Neuronal stem cell (in vitro differentiated cells): ENCODE measurements at regions not wholly inside any gene's neighbourhood (a gene's known extent, or its start where the extent isn't known, plus 50 kb on each side); places are given as distances from the start of the nearest gene placed in this dataset.

Experiments used
- DNase-seq: peaks from one replicate; pipeline ENCODE4 v3.0.0-alpha.2; 2013; ENCODE audit warnings: low spot score
- H2AFZ ChIP-seq: one replicate; pipeline ENCODE4 v1.6.1; 2013; ENCODE audit warnings: mild to moderate bottlenecking, low read length, inconsistent platforms
- H2AK5ac ChIP-seq: 2 replicates; pipeline ENCODE4 v1.6.1; 2013; ENCODE audit warnings: low read depth, mild to moderate bottlenecking, inconsistent platforms, low read length, moderate library complexity, mixed read lengths
- H2BK120ac ChIP-seq: 2 replicates; pipeline ENCODE4 v1.6.1; 2013; ENCODE audit warnings: low read depth, mild to moderate bottlenecking, inconsistent platforms, low read length, moderate library complexity, mixed read lengths
- H2BK12ac ChIP-seq: one replicate; pipeline ENCODE4 v1.6.1; 2013; ENCODE audit warnings: low read length, inconsistent platforms
- H2BK15ac ChIP-seq: 2 replicates; pipeline ENCODE4 v1.6.1; 2013; ENCODE audit warnings: mild to moderate bottlenecking, low read length, inconsistent platforms, mixed read lengths
- H2BK5ac ChIP-seq: one replicate; pipeline ENCODE4 v1.6.1; 2013; ENCODE audit warnings: inconsistent platforms, mild to moderate bottlenecking, low read length, moderate library complexity
- H3K14ac ChIP-seq: one replicate; pipeline ENCODE4 v1.6.1; 2013; ENCODE audit warnings: low read length, inconsistent platforms
- H3K18ac ChIP-seq: 2 replicates; pipeline ENCODE4 v1.6.1; 2013; ENCODE audit warnings: low read length, inconsistent platforms
- H3K23ac ChIP-seq: 2 replicates; pipeline ENCODE4 v1.6.1; 2013; ENCODE audit warnings: low read depth, mild to moderate bottlenecking, mixed read lengths, low read length, inconsistent platforms; ENCODE audit not compliant: poor library complexity
- H3K27ac ChIP-seq: replicated peaks from 3 replicates; pipeline ENCODE4 v1.5.1; 2013; ENCODE audit warnings: low read length, inconsistent platforms
- H3K27me3 ChIP-seq, 3 experiments: 2 replicates each; pipeline ENCODE4 v1.6.1; 2013; ENCODE audit warnings: low read length in 3 of 3, mild to moderate bottlenecking in 2 of 3, inconsistent platforms in 1 of 3, low read depth in 1 of 3, mixed read lengths in 1 of 3, moderate library complexity in 1 of 3; ENCODE audit not compliant: control insufficient read depth in 3 of 3, insufficient read depth in 3 of 3
- H3K36me3 ChIP-seq, 2 donors: replicated peaks in 1 of 2; 2 replicates each; pipeline ENCODE4 v1.6.1; 2013; ENCODE audit warnings: low read length in 2 of 2; ENCODE audit not compliant: control insufficient read depth in 2 of 2, insufficient read depth in 2 of 2
- H3K4ac ChIP-seq: 2 replicates; pipeline ENCODE4 v1.6.1; 2013; ENCODE audit warnings: inconsistent platforms, mild to moderate bottlenecking, low read length, moderate library complexity
- H3K4me1 ChIP-seq, 2 donors: 1 replicate in 1 of 2; 2 replicates in 1 of 2; pipeline ENCODE4 v1.6.1; 2013; ENCODE audit warnings: low read length in 2 of 2, low read depth in 1 of 2; ENCODE audit not compliant: control insufficient read depth in 2 of 2, insufficient read depth in 1 of 2
- H3K4me2 ChIP-seq: one replicate; pipeline ENCODE4 v1.6.1; 2013; ENCODE audit warnings: mild to moderate bottlenecking, low read length, inconsistent platforms; ENCODE audit not compliant: insufficient read depth, poor library complexity, severe bottlenecking
- H3K4me3 ChIP-seq, 2 donors: 2 replicates each; pipeline ENCODE4 v1.5.1; 2013; ENCODE audit warnings: low read length in 2 of 2, mild to moderate bottlenecking in 2 of 2, inconsistent platforms in 1 of 2, moderate library complexity in 1 of 2
- H3K79me1 ChIP-seq: one replicate; pipeline ENCODE4 v1.6.1; 2013; ENCODE audit warnings: low read depth, mild to moderate bottlenecking, inconsistent platforms, low read length, moderate library complexity
- H3K9ac ChIP-seq: one replicate; pipeline ENCODE4 v1.6.1; 2013; ENCODE audit warnings: mild to moderate bottlenecking, low read depth, low read length, inconsistent platforms; ENCODE audit not compliant: poor library complexity
- H3K9me3 ChIP-seq, 2 donors: replicated peaks in 1 of 2; 2 replicates each; pipeline versions ENCODE3 to v1.6.1; 2013; ENCODE audit warnings: low read length in 2 of 2, mild to moderate bottlenecking in 2 of 2, inconsistent platforms in 1 of 2, low read depth in 1 of 2, mixed read lengths in 1 of 2, moderate library complexity in 1 of 2; ENCODE audit not compliant: control insufficient read depth in 2 of 2, insufficient read depth in 1 of 2
- H4K8ac ChIP-seq: one replicate; pipeline ENCODE4 v1.6.1; 2013; ENCODE audit warnings: low read depth, mild to moderate bottlenecking, inconsistent platforms, low read length, moderate library complexity
- H4K91ac ChIP-seq: one replicate; pipeline ENCODE4 v1.6.1; 2013; ENCODE audit warnings: low read length, low read depth, mild to moderate bottlenecking, inconsistent platforms; ENCODE audit not compliant: poor library complexity
- WGBS, 2 donors: extraction: QIAGEN DNeasy Blood & Tissue Kit; methylation state at CpG; one replicate each; pipeline ENCODE4 v1.1.7; 2013; ENCODE audit warnings: missing lambda C conversion rate in 2 of 2, mixed read lengths in 1 of 2; ENCODE audit not compliant: insufficient read length in 2 of 2, insufficient replicate concordance in 1 of 2; ENCODE audit errors: extremely low coverage in 2 of 2; 5-methylcytosine and 5-hydroxymethylcytosine counted together

DNA sequence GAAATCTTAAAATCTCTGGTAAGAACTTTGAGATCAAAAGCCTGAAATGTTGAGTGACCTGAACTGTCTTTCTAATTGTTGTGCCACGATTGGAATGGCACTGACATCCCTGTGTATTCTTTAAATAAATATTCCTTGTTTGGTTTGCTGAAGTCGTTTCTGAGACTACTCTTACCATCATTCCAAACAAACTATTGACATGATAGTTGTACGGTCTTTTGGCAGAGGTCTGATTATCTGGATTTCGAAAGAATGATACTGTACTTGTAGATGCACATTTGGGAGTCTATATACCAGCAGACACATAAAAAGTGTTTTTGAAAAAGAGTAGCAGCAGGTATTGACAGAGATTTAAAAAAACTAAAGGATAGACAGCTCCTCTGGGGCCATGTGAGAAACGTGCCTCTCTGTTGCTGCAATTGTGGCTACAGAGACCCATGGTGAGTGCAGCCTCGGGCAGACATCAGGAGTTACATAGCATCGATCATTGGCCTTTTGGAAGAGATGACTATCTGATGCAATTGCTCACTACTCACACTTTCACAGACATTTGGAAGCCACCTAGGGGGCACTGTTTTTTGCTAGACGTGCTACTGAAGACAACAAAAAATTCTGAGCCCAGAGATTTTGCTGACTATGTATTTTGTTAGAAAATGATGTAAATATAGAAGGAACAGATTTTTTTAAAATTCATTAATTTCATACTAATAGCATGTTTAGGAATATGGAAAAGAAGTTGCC lies 464.5 kb downstream of the KCNT2 start:
- Histone ChIP-seq H3K27ac (no peak overlapping the region), H4K91ac (no peak overlapping the region), H3K4ac (no peak overlapping the region), H3K4me3 (no peak overlapping the region), H4K8ac (no peak overlapping the region), H3K23ac (no peak overlapping the region), H2AFZ (no peak overlapping the region), H2BK5ac (no peak overlapping the region), H2BK12ac (no peak overlapping the region), H2AK5ac (no peak overlapping the region), H3K4me1 (peaks cover 3 to 6% of the 10 kb centered on the region in 2 donors), H3K4me2 (no peak overlapping the region), H3K14ac (no peak overlapping the region), H2BK15ac (no peak overlapping the region), H3K79me1 (no peaks in the 10 kb centered on the region), H3K36me3 (no peaks in the 10 kb centered on the region), H3K18ac (no peak overlapping the region), H3K27me3 (peaks cover 0 to 21% (median 0%) of the 10 kb centered on the region in 3 experiments), H2BK120ac (no peak overlapping the region), H3K9me3 (no peaks in the 10 kb centered on the region), H3K9ac (no peak overlapping the region)
- no peak for DNase-seq
- no CpG with 5 or more reads among the region's 8 CpGs for WGBS, 2 donors

DNA sequence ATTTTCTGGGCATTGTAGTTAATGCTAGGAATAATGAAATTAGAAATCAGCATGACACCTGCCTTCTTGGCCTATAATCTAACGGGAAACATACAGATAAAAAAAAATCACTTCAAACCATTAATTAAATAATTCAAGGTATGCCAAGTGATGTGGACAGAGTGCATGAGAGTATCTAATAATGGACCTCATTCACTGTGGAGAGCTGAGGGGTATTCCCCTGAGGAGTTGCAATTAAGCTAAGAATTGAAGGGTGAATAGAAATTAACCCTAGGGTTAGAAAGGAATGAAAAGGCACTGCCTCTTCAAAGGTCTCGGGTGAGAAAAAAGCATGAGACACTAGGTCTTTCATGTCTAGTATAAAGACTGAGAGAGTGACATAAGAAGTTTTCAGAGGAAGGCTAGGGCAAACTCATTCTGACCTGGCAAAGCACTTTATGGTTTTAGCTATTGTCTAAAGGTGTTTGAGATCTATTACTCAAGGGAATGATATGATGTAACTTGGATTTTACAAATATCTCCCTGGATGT lies 466.1 kb downstream of the KCNT2 start:
- no peak overlapping the region for H3K4ac ChIP-seq
- peak overlapping the region; percentile 72 for H3K27ac ChIP-seq
- no peak overlapping the region for H2AK5ac ChIP-seq
- no peaks in the 10 kb centered on the region for H3K79me1 ChIP-seq
- H3K23ac ChIP-seq, result no peak overlapping the region
- no peak overlapping the region for H3K4me2 ChIP-seq
- H3K4me1 ChIP-seq, result peaks cover 3 to 6% of the 10 kb centered on the region in 2 donors
- no peak overlapping the region for H2BK12ac ChIP-seq
- no peak overlapping the region for H4K8ac ChIP-seq
- no peak overlapping the region for H3K9ac ChIP-seq
- H2AFZ ChIP-seq, result no peak overlapping the region
- H4K91ac ChIP-seq, result no peak overlapping the region
- no peak overlapping the region for H3K4me3 ChIP-seq
- H3K14ac ChIP-seq, result no peak overlapping the region
- no peak overlapping the region for H2BK120ac ChIP-seq
- no peaks in the 10 kb centered on the region for H3K9me3 ChIP-seq
- peak; percentile 51 for DNase-seq
- no peak overlapping the region for H2BK15ac ChIP-seq
- H3K27me3 ChIP-seq, result peaks cover 0 to 21% (median 0%) of the 10 kb centered on the region in 3 experiments
- H2BK5ac ChIP-seq, result no peak overlapping the region
- H3K36me3 ChIP-seq, result no peaks in the 10 kb centered on the region
- no peak overlapping the region for H3K18ac ChIP-seq
- WGBS, 2 donors, result no CpG with 5 or more reads among the region's 2 CpGs

DNA sequence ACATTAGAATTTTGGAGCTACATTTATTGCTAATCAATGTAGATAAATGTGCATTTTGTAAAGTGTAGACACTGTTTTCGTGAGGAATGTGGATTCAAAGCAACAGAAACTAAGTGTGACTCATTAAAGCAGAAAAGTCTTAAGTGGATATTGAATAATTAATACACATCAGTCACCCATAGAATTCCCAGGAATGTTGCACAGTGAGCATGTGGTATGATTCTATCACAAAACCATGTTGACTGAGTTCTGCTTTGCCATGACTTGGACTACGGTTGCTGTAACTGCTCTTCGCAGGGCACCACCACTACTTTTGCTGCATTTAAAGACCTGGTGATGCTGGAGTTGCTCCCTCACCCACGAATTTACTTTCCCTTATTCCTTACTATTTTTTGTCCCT lies 471.8 kb downstream of the KCNT2 start:
- Histone ChIP-seq H3K18ac (no peak overlapping the region), H3K23ac (no peak overlapping the region), H2BK12ac (no peak overlapping the region), H3K14ac (no peak overlapping the region), H3K27me3 (peaks cover 0 to 33% (median 0%) of the 10 kb centered on the region in 3 experiments), H3K9me3 (no peaks in the 10 kb centered on the region), H2BK5ac (no peak overlapping the region), H3K4me3 (no peak overlapping the region), H2BK15ac (no peak overlapping the region), H3K27ac (no peak overlapping the region), H3K4me2 (no peak overlapping the region), H3K4ac (no peak overlapping the region), H3K79me1 (no peaks in the 10 kb centered on the region), H2AK5ac (no peak overlapping the region), H2BK120ac (no peak overlapping the region), H4K8ac (no peak overlapping the region), H3K36me3 (no peaks in the 10 kb centered on the region), H3K4me1 (no peaks in the 10 kb centered on the region), H4K91ac (no peak overlapping the region), H2AFZ (no peak overlapping the region), H3K9ac (no peak overlapping the region)
- WGBS, 2 donors, result no CpG with 5 or more reads among the region's 4 CpGs
- DNase-seq, result no peak

DNA sequence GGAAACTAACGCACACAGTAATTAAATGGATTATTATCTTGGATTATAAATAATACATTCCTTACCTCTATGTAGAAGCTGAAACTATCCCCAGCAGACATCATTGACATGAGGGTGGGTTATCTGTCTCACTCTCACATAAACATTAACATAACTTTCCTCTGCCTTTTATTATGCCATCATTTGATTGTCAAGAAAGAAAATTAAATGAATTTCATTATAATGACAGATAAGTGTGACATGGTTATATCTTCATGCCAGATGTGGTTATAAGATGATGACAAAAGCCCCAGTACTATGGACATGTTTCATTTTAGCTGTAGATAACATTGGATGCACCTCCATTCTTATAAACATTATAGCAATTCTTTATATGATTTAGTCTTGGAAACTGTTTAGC lies 476.5 kb downstream of the KCNT2 start:
- H4K8ac ChIP-seq, result no peak overlapping the region
- H3K18ac ChIP-seq, result no peak overlapping the region
- H3K27ac ChIP-seq, result no peak overlapping the region
- H3K36me3 ChIP-seq, result no peaks in the 10 kb centered on the region
- no peak overlapping the region for H4K91ac ChIP-seq
- no CpG with 5 or more reads among the region's 1 CpG for WGBS, 2 donors
- H3K4me3 ChIP-seq, result no peak overlapping the region
- no peak overlapping the region for H3K9ac ChIP-seq
- H2AK5ac ChIP-seq, result no peak overlapping the region
- H2BK5ac ChIP-seq, result no peak overlapping the region
- H3K4me1 ChIP-seq, result no peaks in the 10 kb centered on the region
- H2BK15ac ChIP-seq, result no peak overlapping the region
- H3K23ac ChIP-seq, result no peak overlapping the region
- DNase-seq, result no peak
- H2AFZ ChIP-seq, result no peak overlapping the region
- H3K4ac ChIP-seq, result no peak overlapping the region
- H3K14ac ChIP-seq, result no peak overlapping the region
- no peaks in the 10 kb centered on the region for H3K9me3 ChIP-seq
- H3K79me1 ChIP-seq, result no peaks in the 10 kb centered on the region
- no peak overlapping the region for H2BK120ac ChIP-seq
- peaks cover 0 to 16% (median 0%) of the 10 kb centered on the region in 3 experiments for H3K27me3 ChIP-seq
- H3K4me2 ChIP-seq, result no peak overlapping the region
- H2BK12ac ChIP-seq, result no peak overlapping the region
